ENCODE measurements at regions not wholly inside any gene's neighbourhood (a gene's known extent, or its start where the extent isn't known, plus 50 kb on each side); places are given as distances from the start of the nearest gene placed in this dataset.
"Not testable (repeated sequence)": the region's sequence is repeated elsewhere in the genome, so short reads cannot be mapped to it uniquely, and the experiment has no call there.

GRCh38 chr15:22519213-22519612 is 60.5 kb downstream of the GOLGA6L22 start:
- DNase-seq: not testable (repeated sequence)

- DNase-seq: not testable (repeated sequence)
Observed at GRCh38 chr15:22526537-22526936, 67.8 kb downstream of the GOLGA6L22 start.

- DNase-seq: not testable (repeated sequence)
Observed at GRCh38 chr15:22527016-22527415, 68.3 kb downstream of the GOLGA6L22 start.

GRCh38 chr15:22529200-22529599 is 70.5 kb downstream of the GOLGA6L22 start:
- DNase-seq: not testable (repeated sequence)

- not testable (repeated sequence) for DNase-seq
Observed at GRCh38 chr15:22559701-22560100, 101.0 kb downstream of the GOLGA6L22 start.

- DNase-seq: not testable (repeated sequence)
Observed at GRCh38 chr15:22561716-22562115, 103.0 kb downstream of the GOLGA6L22 start.

GRCh38 chr15:22566510-22566909 is 107.8 kb downstream of the GOLGA6L22 start:
- DNase-seq: not testable (repeated sequence)

- not testable (repeated sequence) for DNase-seq
Observed at GRCh38 chr15:22569486-22569885, 110.8 kb downstream of the GOLGA6L22 start.

- not testable (repeated sequence) for DNase-seq
Observed at GRCh38 chr15:22572152-22572735, 113.5 kb downstream of the GOLGA6L22 start.

- DNase-seq: not testable (repeated sequence)
Observed at GRCh38 chr15:22572792-22573191, 114.1 kb downstream of the GOLGA6L22 start.

GRCh38 chr15:22577828-22578227 is 119.1 kb downstream of the GOLGA6L22 start:
- not testable (repeated sequence) for DNase-seq

GRCh38 chr15:22579213-22579612 is 120.5 kb downstream of the GOLGA6L22 start:
- not testable (repeated sequence) for DNase-seq

- not testable (repeated sequence) for DNase-seq
Observed at GRCh38 chr15:22587391-22587790, 128.7 kb downstream of the GOLGA6L22 start.

GRCh38 chr15:22598552-22598951 is 139.8 kb downstream of the GOLGA6L22 start:
- not testable (repeated sequence) for DNase-seq

GRCh38 chr15:22599526-22600320 is 141.0 kb downstream of the GOLGA6L22 start:
- DNase-seq: not testable (repeated sequence)

GRCh38 chr15:22616976-22617375 is 158.3 kb downstream of the GOLGA6L22 start:
- DNase-seq: not testable (repeated sequence)

- not testable (repeated sequence) for DNase-seq
Observed at GRCh38 chr15:22631789-22632188, 154.7 kb upstream of the NIPA1 start.

- not testable (repeated sequence) for DNase-seq
Observed at GRCh38 chr15:22639983-22640382, 146.5 kb upstream of the NIPA1 start.

- not testable (repeated sequence) for DNase-seq
Observed at GRCh38 chr15:22649458-22649857, 137.0 kb upstream of the NIPA1 start.

GRCh38 chr15:22651179-22651578 is 135.3 kb upstream of the NIPA1 start:
- DNase-seq: not testable (repeated sequence)

GRCh38 chr15:22664294-22665058 is 122.0 kb upstream of the NIPA1 start:
- DNase-seq: peak; percentile 14

- DNase-seq: not testable (repeated sequence)
Observed at GRCh38 chr15:22665059-22665702, 121.3 kb upstream of the NIPA1 start.

GRCh38 chr15:22665711-22666110 is 120.7 kb upstream of the NIPA1 start:
- not testable (repeated sequence) for DNase-seq
